ENCODE measurements at regions not wholly inside any gene's neighbourhood (a gene's known extent, or its start where the extent isn't known, plus 50 kb on each side); places are given as distances from the start of the nearest gene placed in this dataset.

GRCh38 chr6:97919046-97919445 is 636.0 kb upstream of the MMS22L start:
- no peak for TF ChIP-seq POLR2AphosphoS5 (IDR thresholded peaks at IDR 0.05)
- TF ChIP-seq CTCF (IDR thresholded peaks at IDR 0.05): no peak
